CD14-positive monocyte (primary cell): ENCODE measurements at regions not wholly inside any gene's neighbourhood (a gene's known extent, or its start where the extent isn't known, plus 50 kb on each side); places are given as distances from the start of the nearest gene placed in this dataset.

Experiments used
- DNase-seq, 3 donors: peaks; one replicate each; pipeline ENCODE4 v3.0.0-alpha.2; 2011 to 2022
- H2AFZ ChIP-seq: 2 replicates; pipeline ENCODE4 v1.6.0; 2012; ENCODE audit warnings: mild to moderate bottlenecking, low read depth, low read length, inconsistent platforms; ENCODE audit not compliant: insufficient read depth, poor library complexity, severe bottlenecking
- H3K27ac ChIP-seq, 2 donors: 1 replicate in 1 of 2; 2 replicates in 1 of 2; pipeline ENCODE4 v1.5.1; 2012 to 2013; ENCODE audit warnings: low read length in 2 of 2, control low read depth in 1 of 2, inconsistent platforms in 1 of 2, low read depth in 1 of 2, mild to moderate bottlenecking in 1 of 2
- H3K27me3 ChIP-seq, 2 donors: one replicate each; pipeline versions ENCODE4 v1.6.0 to v1.6.1; 2011 to 2013; ENCODE audit warnings: low read length in 2 of 2; ENCODE audit not compliant: control insufficient read depth in 2 of 2, insufficient read depth in 2 of 2
- H3K36me3 ChIP-seq, 2 donors: replicated peaks in 1 of 2; 1 replicate in 1 of 2; 2 replicates in 1 of 2; pipeline versions ENCODE4 v1.5.1 to v1.6.1; 2012 to 2013; ENCODE audit warnings: low read length in 2 of 2, control low read depth in 1 of 2, inconsistent platforms in 1 of 2, mild to moderate bottlenecking in 1 of 2; ENCODE audit not compliant: insufficient read depth in 2 of 2, control insufficient read depth in 1 of 2
- H3K4me1 ChIP-seq, 2 donors: 1 replicate in 1 of 2; 2 replicates in 1 of 2; pipeline versions ENCODE4 v1.5.1 to v1.6.1; 2012 to 2013; ENCODE audit warnings: low read length in 2 of 2, control low read depth in 1 of 2, inconsistent platforms in 1 of 2, mild to moderate bottlenecking in 1 of 2, moderate library complexity in 1 of 2; ENCODE audit not compliant: insufficient read depth in 2 of 2, control insufficient read depth in 1 of 2
- H3K4me2 ChIP-seq: replicated peaks from 2 replicates; pipeline ENCODE3; 2012; ENCODE audit warnings: low read length, moderate library complexity, mild to moderate bottlenecking; ENCODE audit not compliant: poor library complexity, severe bottlenecking; ENCODE audit errors: extremely low read depth
- H3K4me3 ChIP-seq, 3 experiments: fragments of 200-600 bp in 1 of 3; sonication (generic) in 1 of 3; replicated peaks in 1 of 3; 1 replicate in 2 of 3; 2 replicates in 1 of 3; pipeline ENCODE4 v1.5.1; 2011 to 2013; ENCODE audit warnings: low read length in 3 of 3, mild to moderate bottlenecking in 3 of 3, control low read depth in 2 of 3, low read depth in 2 of 3, inconsistent platforms in 1 of 3, moderate library complexity in 1 of 3
- H3K79me2 ChIP-seq: 2 replicates; pipeline ENCODE4 v1.6.0; 2012; ENCODE audit warnings: mild to moderate bottlenecking, control low read depth, inconsistent platforms, low read length, moderate library complexity; ENCODE audit not compliant: insufficient read depth
- H3K9ac ChIP-seq: 2 replicates; pipeline ENCODE4 v1.6.0; 2017; ENCODE audit warnings: low read length, mild to moderate bottlenecking; ENCODE audit not compliant: insufficient read depth, poor library complexity, severe bottlenecking
- H3K9me3 ChIP-seq, 2 donors: replicated peaks in 1 of 2; 1 replicate in 1 of 2; 2 replicates in 1 of 2; pipeline versions ENCODE4 v1.5.1 to v1.6.1; 2012 to 2013; ENCODE audit warnings: low read length in 2 of 2, control low read depth in 1 of 2; ENCODE audit not compliant: control insufficient read depth in 1 of 2, insufficient read depth in 1 of 2
- H4K20me1 ChIP-seq: 2 replicates; pipeline ENCODE4 v1.6.0; 2012; ENCODE audit warnings: mild to moderate bottlenecking, low read length, control low read depth, moderate library complexity; ENCODE audit not compliant: insufficient read depth
- H3K27ac Mint-ChIP-seq, 7 donors: one replicate each; pipeline ENCODE4 v1.8.0; 2020; ENCODE audit warnings: mild to moderate bottlenecking in 7 of 7, mixed read lengths in 7 of 7, moderate library complexity in 6 of 7, inconsistent platforms in 2 of 7
- H3K27me3 Mint-ChIP-seq, 3 donors: one replicate each; pipeline ENCODE4 v1.8.0; 2021 to 2022; ENCODE audit warnings: low read depth in 3 of 3, mild to moderate bottlenecking in 3 of 3, mixed read lengths in 3 of 3, moderate library complexity in 3 of 3, inconsistent platforms in 1 of 3
- H3K36me3 Mint-ChIP-seq, 2 donors: one replicate each; pipeline ENCODE4 v1.8.0; 2020; ENCODE audit warnings: mixed read lengths in 2 of 2, inconsistent platforms in 1 of 2, mild to moderate bottlenecking in 1 of 2
- H3K4me1 Mint-ChIP-seq: one replicate; pipeline ENCODE4 v1.8.0; 2020; ENCODE audit warnings: mild to moderate bottlenecking, mixed read lengths
- H3K4me3 Mint-ChIP-seq, 2 donors: one replicate each; pipeline ENCODE4 v1.8.0; 2020; ENCODE audit warnings: mild to moderate bottlenecking in 2 of 2, mixed read lengths in 2 of 2, moderate library complexity in 1 of 2
- H3K9me3 Mint-ChIP-seq, 7 donors: one replicate each; pipeline ENCODE4 v1.8.0; 2020 to 2022; ENCODE audit warnings: mixed read lengths in 7 of 7, mild to moderate bottlenecking in 6 of 7, moderate library complexity in 6 of 7, inconsistent platforms in 2 of 7
- WGBS: methylation state at CpG from one replicate; pipeline ENCODE4 v1.1.5; 2013; ENCODE audit warnings: missing lambda C conversion rate; ENCODE audit not compliant: insufficient coverage; 5-methylcytosine and 5-hydroxymethylcytosine counted together
- intact Hi-C, 2 donors: fragments of 100-400 bp; cut with micrococcal nuclease; formaldehyde crosslinking; loops; one replicate each; pipeline versions ENCODE4 v1.15.0 to v1.15.1; 2023
- TF ChIP-seq, protein P1 (sequence below): fragments of 200-600 bp; IDR thresholded peaks from one replicate; pipeline ENCODE4 v1.8.0; 2022; ENCODE audit warnings: antibody characterized with exemption, mild to moderate bottlenecking

- Histone ChIP-seq H3K4me2 (no peak overlapping the region), H3K9ac (no peak overlapping the region), H3K4me3 (no peak overlapping the region), H2AFZ (no peak overlapping the region), H3K9me3 (no peaks in the 10 kb centered on the region), H3K79me2 (no peaks in the 10 kb centered on the region), H3K4me1 (no peaks in the 10 kb centered on the region), H3K27ac (no peak overlapping the region), H4K20me1 (no peaks in the 10 kb centered on the region), H3K27me3 (no peaks in the 10 kb centered on the region), H3K36me3 (no peaks in the 10 kb centered on the region)
- TF ChIP-seq, protein P1, sequence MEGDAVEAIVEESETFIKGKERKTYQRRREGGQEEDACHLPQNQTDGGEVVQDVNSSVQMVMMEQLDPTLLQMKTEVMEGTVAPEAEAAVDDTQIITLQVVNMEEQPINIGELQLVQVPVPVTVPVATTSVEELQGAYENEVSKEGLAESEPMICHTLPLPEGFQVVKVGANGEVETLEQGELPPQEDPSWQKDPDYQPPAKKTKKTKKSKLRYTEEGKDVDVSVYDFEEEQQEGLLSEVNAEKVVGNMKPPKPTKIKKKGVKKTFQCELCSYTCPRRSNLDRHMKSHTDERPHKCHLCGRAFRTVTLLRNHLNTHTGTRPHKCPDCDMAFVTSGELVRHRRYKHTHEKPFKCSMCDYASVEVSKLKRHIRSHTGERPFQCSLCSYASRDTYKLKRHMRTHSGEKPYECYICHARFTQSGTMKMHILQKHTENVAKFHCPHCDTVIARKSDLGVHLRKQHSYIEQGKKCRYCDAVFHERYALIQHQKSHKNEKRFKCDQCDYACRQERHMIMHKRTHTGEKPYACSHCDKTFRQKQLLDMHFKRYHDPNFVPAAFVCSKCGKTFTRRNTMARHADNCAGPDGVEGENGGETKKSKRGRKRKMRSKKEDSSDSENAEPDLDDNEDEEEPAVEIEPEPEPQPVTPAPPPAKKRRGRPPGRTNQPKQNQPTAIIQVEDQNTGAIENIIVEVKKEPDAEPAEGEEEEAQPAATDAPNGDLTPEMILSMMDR: no peak
- H3K36me3 Mint-ChIP-seq: no peaks in the 10 kb centered on the region
- H3K27ac Mint-ChIP-seq: no peak overlapping the region
- no peak overlapping the region for H3K4me3 Mint-ChIP-seq
- WGBS: no CpG with 5 or more reads among the region's 1 CpG
- DNase-seq: no peak
- peaks cover 0 to 2% (median 2%) of the 10 kb centered on the region in 3 donors for H3K27me3 Mint-ChIP-seq
- no peaks in the 10 kb centered on the region for H3K9me3 Mint-ChIP-seq
- no peaks in the 10 kb centered on the region for H3K4me1 Mint-ChIP-seq
- intact Hi-C loops: no loop called here
Observed at GRCh38 chr5:89842531-89842930, 567.0 kb downstream of the CETN3 start.

GRCh38 chr5:89840906-89841305, 568.6 kb downstream of the CETN3 start:
- no peak overlapping the region for H3K4me3 ChIP-seq
- no peak overlapping the region for H3K27ac ChIP-seq
- Mint-ChIP-seq H3K27ac (no peak overlapping the region), H3K4me3 (no peak overlapping the region), H3K27me3 (peaks cover 0 to 2% (median 0%) of the 10 kb centered on the region in 3 donors), H3K4me1 (no peaks in the 10 kb centered on the region), H3K36me3 (no peaks in the 10 kb centered on the region), H3K9me3 (peaks cover 0 to 3% (median under 1%) of the 10 kb centered on the region in 7 donors)
- H2AFZ ChIP-seq: no peak overlapping the region
- no peaks in the 10 kb centered on the region for H3K27me3 ChIP-seq
- no peaks in the 10 kb centered on the region for H3K36me3 ChIP-seq
- intact Hi-C loops: no loop called here
- H3K4me2 ChIP-seq: no peak overlapping the region
- H3K9me3 ChIP-seq: no peaks in the 10 kb centered on the region
- TF ChIP-seq, protein P1: no peak
- no peaks in the 10 kb centered on the region for H3K79me2 ChIP-seq
- H3K9ac ChIP-seq: no peak overlapping the region
- no peak for DNase-seq
- H3K4me1 ChIP-seq: no peaks in the 10 kb centered on the region
- no peaks in the 10 kb centered on the region for H4K20me1 ChIP-seq
